GM21619 (cell line): ENCODE measurements at regions not wholly inside any gene's neighbourhood (a gene's known extent, or its start where the extent isn't known, plus 50 kb on each side); places are given as distances from the start of the nearest gene placed in this dataset.

ENCODE experiments used
- ATAC-seq: cut with Tn5 transposase; IDR thresholded peaks from one replicate; pipeline ENCODE4 v1.9.1; 2021; ENCODE audit not compliant: unreplicated experiment

DNA sequence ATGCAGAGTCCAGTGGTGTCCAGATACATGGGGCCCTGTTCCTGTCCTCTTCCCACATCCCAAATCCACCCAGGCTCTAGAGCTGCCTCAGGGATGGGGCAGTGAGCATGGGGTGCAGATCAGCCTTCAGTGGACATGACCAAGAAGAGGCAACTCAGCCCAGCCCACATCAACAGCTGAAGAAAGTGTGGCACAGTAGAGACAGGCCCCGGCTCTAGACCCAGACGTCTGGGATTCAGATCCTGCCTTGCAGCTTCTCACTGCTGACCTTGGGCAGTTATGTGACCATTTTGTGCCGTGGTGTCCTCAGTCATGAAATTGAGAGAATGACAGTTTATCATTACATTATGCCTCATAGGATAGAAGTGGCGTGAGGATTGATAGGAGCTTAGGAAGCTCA is 54.6 kb upstream of the CST7 start:
- no peak for ATAC-seq

DNA sequence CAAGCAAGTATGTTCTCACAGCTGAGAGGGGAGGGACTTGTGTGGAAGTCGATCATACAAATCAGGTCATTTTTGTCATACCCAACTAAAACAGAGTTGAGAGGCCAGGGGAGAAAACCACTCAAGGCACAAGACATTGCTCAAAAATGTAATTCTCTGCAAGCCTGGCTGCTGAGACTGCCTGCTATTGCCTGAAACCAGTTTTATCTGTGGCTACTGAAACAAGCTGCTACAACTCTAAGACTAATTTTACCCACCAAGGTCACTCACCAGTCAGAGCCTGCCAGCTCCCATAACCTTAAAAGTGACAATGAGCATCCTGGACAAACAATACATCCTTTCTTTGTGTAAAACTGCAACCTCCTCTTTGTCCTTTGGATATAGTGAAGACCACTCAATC is 54.1 kb upstream of the CST7 start:
- no peak for ATAC-seq

DNA sequence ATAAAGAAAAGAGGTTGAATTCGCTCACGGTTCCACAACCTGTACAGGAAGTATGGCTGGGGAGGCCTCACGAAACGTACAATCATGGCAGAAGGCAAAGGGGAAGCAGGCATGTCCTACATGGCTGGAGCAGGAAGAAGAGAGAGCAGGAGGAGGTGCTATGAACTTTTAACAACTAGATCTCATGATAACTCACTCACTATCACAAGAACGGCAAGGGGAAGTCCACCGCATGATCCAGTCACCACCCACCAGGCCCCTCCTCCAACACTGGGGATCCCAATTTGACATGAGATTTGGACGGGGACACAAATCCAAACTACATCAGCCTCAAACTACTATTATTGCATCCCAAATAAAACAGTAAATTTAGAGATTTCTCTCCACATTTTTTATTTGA is 53.6 kb upstream of the CST7 start:
- ATAC-seq: no peak

DNA sequence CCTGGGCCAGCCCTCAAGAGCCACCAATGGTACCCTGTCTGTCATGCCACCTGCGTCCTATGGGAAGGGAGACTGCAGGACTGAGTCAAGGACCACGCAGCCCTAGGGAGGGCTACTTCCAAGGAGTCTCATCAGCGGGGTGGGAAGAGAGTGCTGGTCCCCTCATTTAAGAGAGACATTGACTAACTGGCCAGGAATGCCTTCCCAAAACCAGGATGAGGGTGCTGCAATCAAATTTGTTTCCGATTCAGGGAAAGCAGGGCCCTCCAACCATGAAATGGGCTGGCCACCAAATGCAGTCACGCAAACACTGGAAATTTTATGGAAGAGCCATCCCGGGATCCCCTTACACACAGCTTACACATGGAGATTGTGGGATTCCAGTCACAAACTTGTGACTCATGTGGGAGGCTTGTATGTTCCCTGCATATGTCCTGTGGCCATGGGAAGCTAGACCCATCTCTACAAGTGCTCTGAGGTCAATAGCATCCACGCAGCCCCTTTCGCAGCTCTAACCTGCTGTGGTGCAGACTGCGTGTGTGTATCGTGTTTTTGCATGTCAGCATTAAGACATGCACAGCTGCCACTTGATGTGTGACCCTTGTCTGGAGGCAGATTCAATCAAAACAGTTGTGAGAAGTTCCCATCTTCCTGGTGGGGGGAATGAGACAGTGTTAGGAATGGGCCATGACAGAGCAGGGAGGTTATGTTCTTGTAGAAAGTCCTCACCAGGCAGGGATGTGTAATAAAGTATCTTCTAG is 53.0 kb upstream of the CST7 start:
- ATAC-seq: no peak

- ATAC-seq: no peak
Observed at GRCh38 chr20:24896984-24897383, 52.1 kb upstream of the CST7 start.

- ATAC-seq: no peak
Observed at GRCh38 chr20:24897974-24898373, 51.1 kb upstream of the CST7 start.

DNA sequence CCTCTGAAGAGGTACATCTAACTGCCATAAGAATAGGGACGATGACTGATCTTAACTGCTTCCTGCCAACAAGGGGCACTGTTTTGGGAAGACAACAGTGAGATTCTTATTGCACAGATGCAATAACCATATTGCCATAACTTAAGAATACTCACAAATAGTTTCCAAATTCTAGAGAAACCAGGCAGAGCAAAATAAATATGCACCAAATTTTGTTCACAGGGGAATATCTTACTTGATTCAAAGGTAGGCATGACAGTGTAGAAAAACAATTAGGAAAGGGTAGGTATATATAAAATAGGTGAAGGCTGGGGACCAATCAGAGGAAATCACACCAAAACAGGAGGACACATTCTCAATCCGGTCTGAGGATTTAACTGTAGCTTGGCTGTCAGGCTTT is 49.9 kb upstream of the CST7 start:
- no peak for ATAC-seq
